Caco-2 (cell line): ENCODE measurements at regions not wholly inside any gene's neighbourhood (a gene's known extent, or its start where the extent isn't known, plus 50 kb on each side); places are given as distances from the start of the nearest gene placed in this dataset.

Experiments
- BruUV-seq: library from RNA; stranded (reverse); fragments of 400-500 nt; replicated peaks from 2 replicates; lab custom pipeline; 2021; lab: Mats Ljungman, UMichigan
- CTCF ChIA-PET: fragments of 300-600 bp; sonication (Branson Sonifier 250); formaldehyde crosslinking; loops from one replicate; lab custom pipeline; 2022; ENCODE audit warnings: antibody characterized with exemption; lab: Charles Lee
- POLR2A ChIA-PET: fragments of 300-600 bp; sonication (Branson Sonifier 250); formaldehyde crosslinking; loops from one replicate; lab custom pipeline; 2022; ENCODE audit warnings: antibody characterized with exemption; lab: Charles Lee
- DNase-seq, 2 experiments: peaks; one replicate each; pipeline versions ENCODE4 v3.0.0 to v3.0.0-alpha.2; 2020 to 2022
- H3K27me3 ChIP-seq: replicated peaks from 2 replicates; pipeline ENCODE4 v1.6.0; 2011; ENCODE audit warnings: low read length; ENCODE audit not compliant: control insufficient read depth, insufficient read depth
- H3K36me3 ChIP-seq: 2 replicates; pipeline ENCODE4 v1.5.1; 2011; ENCODE audit warnings: low read length; ENCODE audit not compliant: control insufficient read depth, insufficient read depth
- H3K4me1 ChIP-seq: fragments of 250-450 bp; sonication (Bioruptor Pico); 2 replicates; pipeline ENCODE4 v1.5.1; 2020; ENCODE audit warnings: mild to moderate bottlenecking
- H3K4me3 ChIP-seq: 2 replicates; pipeline ENCODE4 v1.5.1; 2011; ENCODE audit warnings: low read depth, mild to moderate bottlenecking, control low read depth, low read length
- H3K9me3 ChIP-seq: fragments of 250-450 bp; sonication (Bioruptor Pico); 2 replicates; pipeline ENCODE4 v1.5.1; 2020; ENCODE audit warnings: mild to moderate bottlenecking, moderate library complexity
- H3K27ac Mint-ChIP-seq: one replicate; pipeline ENCODE4 v1.8.0; 2022; ENCODE audit warnings: mixed read lengths; ENCODE audit not compliant: unreplicated experiment
- H3K27me3 Mint-ChIP-seq: one replicate; pipeline ENCODE4 v1.8.0; 2022; ENCODE audit warnings: mixed read lengths; ENCODE audit not compliant: insufficient read depth, unreplicated experiment
- H3K36me3 Mint-ChIP-seq: one replicate; pipeline ENCODE4 v1.8.0; 2022; ENCODE audit warnings: mild to moderate bottlenecking, mixed read lengths; ENCODE audit not compliant: insufficient read depth, unreplicated experiment
- H3K4me1 Mint-ChIP-seq: one replicate; pipeline ENCODE4 v1.8.0; 2022; ENCODE audit warnings: low read depth, mixed read lengths; ENCODE audit not compliant: unreplicated experiment
- H3K4me3 Mint-ChIP-seq: one replicate; pipeline ENCODE4 v1.8.0; 2022; ENCODE audit warnings: mild to moderate bottlenecking, moderate library complexity, mixed read lengths; ENCODE audit not compliant: unreplicated experiment
- H3K9me3 Mint-ChIP-seq: one replicate; pipeline ENCODE4 v1.8.0; 2022; ENCODE audit warnings: mixed read lengths; ENCODE audit not compliant: unreplicated experiment
- CTCF ChIP-seq, 2 experiments: fragments of 200-600 bp in 1 of 2; IDR thresholded peaks; 1 replicate in 1 of 2; 2 replicates in 1 of 2; pipeline versions ENCODE4 v1.5.1 to v1.8.0; 2011 to 2022; ENCODE audit warnings: antibody characterized with exemption in 1 of 2, control low read depth in 1 of 2, inconsistent platforms in 1 of 2, low read depth in 1 of 2, low read length in 1 of 2, mild to moderate bottlenecking in 1 of 2, moderate library complexity in 1 of 2; ENCODE audit not compliant: insufficient read depth in 1 of 2, severe bottlenecking in 1 of 2, unreplicated experiment in 1 of 2
- intact Hi-C: fragments of 100-400 bp; cut with micrococcal nuclease; formaldehyde crosslinking; loops from one replicate; pipeline ENCODE4 v1.10.0; 2022; ENCODE audit not compliant: unreplicated experiment

GRCh38 chr6:85747666-85748065 is 105.0 kb upstream of the SYNCRIP start:
- H3K27me3 Mint-ChIP-seq, result no peaks in the 10 kb centered on the region
- no peak for DNase-seq
- H3K4me1 Mint-ChIP-seq, result peaks cover 2% of the 10 kb centered on the region
- peaks cover 5% of the 10 kb centered on the region for H3K4me1 ChIP-seq
- no peak for TF ChIP-seq CTCF (IDR thresholded peaks at IDR 0.05; ENCODE audit: insufficient read depth in 1 of 2, low read depth in 1 of 2, low read length in 1 of 2, severe bottlenecking in 1 of 2, unreplicated experiment in 1 of 2)
- no peaks in the 10 kb centered on the region for H3K27me3 ChIP-seq
- no peak overlapping the region for H3K27ac Mint-ChIP-seq
- ChIA-PET CTCF (no interaction called here), POLR2A (interaction anchor here (0.6 kb wide), 1 partner anchor 11 kb away, joined by 3 read pairs; no protein-coding TSS in a partner anchor)
- H3K9me3 ChIP-seq, result no peaks in the 10 kb centered on the region
- BruUV-seq, result no TSS peak
- H3K9me3 Mint-ChIP-seq, result peaks cover 3% of the 10 kb centered on the region
- H3K4me3 Mint-ChIP-seq, result no peak overlapping the region
- H3K36me3 Mint-ChIP-seq, result no peaks in the 10 kb centered on the region
- no peak overlapping the region for H3K4me3 ChIP-seq
- intact Hi-C loops, result no loop called here
- no peaks in the 10 kb centered on the region for H3K36me3 ChIP-seq

GRCh38 chr6:85747093-85747492 is 104.4 kb upstream of the SYNCRIP start:
- Histone ChIP-seq H3K4me1 (peaks cover 5% of the 10 kb centered on the region), H3K27me3 (no peaks in the 10 kb centered on the region), H3K9me3 (no peaks in the 10 kb centered on the region), H3K4me3 (no peak overlapping the region), H3K36me3 (no peaks in the 10 kb centered on the region)
- H3K9me3 Mint-ChIP-seq, result no peaks in the 10 kb centered on the region
- TF ChIP-seq CTCF (IDR thresholded peaks at IDR 0.05; ENCODE audit: insufficient read depth in 1 of 2, low read depth in 1 of 2, low read length in 1 of 2, severe bottlenecking in 1 of 2, unreplicated experiment in 1 of 2), result no peak
- DNase-seq, result no peak
- no peaks in the 10 kb centered on the region for H3K4me1 Mint-ChIP-seq
- CTCF ChIA-PET, result no interaction called here
- no peaks in the 10 kb centered on the region for H3K36me3 Mint-ChIP-seq
- no peak overlapping the region for H3K27ac Mint-ChIP-seq
- H3K27me3 Mint-ChIP-seq, result no peaks in the 10 kb centered on the region
- POLR2A ChIA-PET, result no interaction called here
- intact Hi-C loops, result no loop called here
- no TSS peak for BruUV-seq
- no peak overlapping the region for H3K4me3 Mint-ChIP-seq

- no peak for DNase-seq
- H3K4me3 ChIP-seq, result no peak overlapping the region
- H3K4me1 ChIP-seq, result peaks cover 5% of the 10 kb centered on the region
- H3K27me3 ChIP-seq, result no peaks in the 10 kb centered on the region
- ChIA-PET POLR2A (no interaction called here), CTCF (no interaction called here)
- no TSS peak for BruUV-seq
- H3K9me3 ChIP-seq, result no peaks in the 10 kb centered on the region
- Mint-ChIP-seq H3K4me1 (no peaks in the 10 kb centered on the region), H3K9me3 (no peaks in the 10 kb centered on the region), H3K27me3 (no peaks in the 10 kb centered on the region), H3K27ac (no peak overlapping the region), H3K4me3 (no peak overlapping the region), H3K36me3 (no peaks in the 10 kb centered on the region)
- intact Hi-C loops, result no loop called here
- H3K36me3 ChIP-seq, result no peaks in the 10 kb centered on the region
- no peak for TF ChIP-seq CTCF (IDR thresholded peaks at IDR 0.05; ENCODE audit: insufficient read depth in 1 of 2, low read depth in 1 of 2, low read length in 1 of 2, severe bottlenecking in 1 of 2, unreplicated experiment in 1 of 2)
These were observed 101.8 kb upstream of the SYNCRIP start for GRCh38 chr6:85744433-85744970.
